Germinal center (tissue), 1 donor: ENCODE measurements at regions not wholly inside any gene's neighbourhood (a gene's known extent, or its start where the extent isn't known, plus 50 kb on each side); places are given as distances from the start of the nearest gene placed in this dataset.
A peak's percentile ranks its signal among the peaks of the same experiment; 100 is the strongest.

Source experiments
- DNase-seq: peaks from one replicate; pipeline ENCODE4 v3.0.0; 2012; ENCODE audit warnings: mixed read lengths, low spot score

GRCh38 chr10:21092683-21093524, 195.8 kb upstream of the NEBL start:
- no peak for DNase-seq

DNA sequence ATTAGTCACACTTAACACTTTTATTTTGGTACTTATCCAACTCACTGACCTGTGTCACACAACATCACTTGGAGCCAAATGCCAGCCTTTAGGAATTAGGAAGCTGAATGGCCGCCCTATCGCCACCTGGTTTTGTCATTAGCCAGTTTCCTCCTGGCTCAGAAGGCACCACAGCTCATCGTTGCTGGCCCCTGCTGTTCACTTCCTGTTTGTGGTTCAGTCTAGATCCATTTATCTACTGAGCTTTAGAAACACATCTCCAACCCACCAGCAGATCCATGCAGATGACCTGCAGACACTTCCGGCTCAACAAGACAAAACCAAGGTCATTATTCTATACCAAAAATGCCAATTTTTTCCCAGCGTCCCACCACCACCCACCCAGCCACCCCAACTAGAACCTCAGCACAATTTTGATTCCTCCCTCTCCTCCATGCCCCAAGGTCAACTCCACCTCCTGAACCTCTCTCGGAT, 193.5 kb upstream of the NEBL start:
- DNase-seq, result no peak

DNA sequence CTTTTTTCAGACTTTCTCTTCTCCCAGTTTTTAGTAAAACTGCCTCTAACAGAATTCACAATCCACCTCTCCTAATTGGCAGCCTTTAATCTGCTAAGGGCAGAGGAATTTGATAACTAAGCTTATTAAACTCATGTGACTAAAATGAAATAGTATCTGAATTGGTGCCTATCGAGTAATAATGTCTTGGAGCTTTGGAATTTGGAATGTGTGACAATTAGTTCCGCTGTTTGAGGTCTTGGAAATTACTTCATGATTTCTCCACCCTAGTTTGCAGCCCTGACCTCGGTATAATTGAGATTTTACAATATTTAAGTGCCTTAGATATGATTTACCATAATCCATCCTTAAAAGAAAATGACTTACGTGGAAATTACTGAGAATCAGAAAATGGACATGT, 190.4 kb upstream of the NEBL start:
- no peak for DNase-seq

- no peak for DNase-seq
Observed at GRCh38 chr10:21084700-21085099, 187.6 kb upstream of the NEBL start.

DNA sequence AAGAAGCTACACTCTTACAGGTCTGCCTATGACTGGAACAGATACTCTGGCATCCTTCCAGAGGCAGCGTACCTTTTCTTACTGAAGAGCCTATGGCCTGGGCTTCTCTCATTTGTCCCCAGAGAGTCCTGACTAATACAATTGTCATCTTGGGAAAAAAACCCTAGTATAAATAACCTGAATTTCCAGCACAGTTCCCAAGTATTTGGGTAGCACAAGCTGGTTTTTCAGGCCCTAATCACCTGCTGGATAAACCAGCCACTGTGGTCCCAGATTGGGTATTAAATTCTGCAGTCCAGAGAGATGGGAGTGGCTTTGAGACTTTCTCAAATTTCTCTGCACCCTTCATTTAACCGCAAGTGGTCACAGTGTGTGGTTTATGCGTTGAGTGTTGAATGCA, 186.8 kb upstream of the NEBL start:
- DNase-seq, result no peak

DNA sequence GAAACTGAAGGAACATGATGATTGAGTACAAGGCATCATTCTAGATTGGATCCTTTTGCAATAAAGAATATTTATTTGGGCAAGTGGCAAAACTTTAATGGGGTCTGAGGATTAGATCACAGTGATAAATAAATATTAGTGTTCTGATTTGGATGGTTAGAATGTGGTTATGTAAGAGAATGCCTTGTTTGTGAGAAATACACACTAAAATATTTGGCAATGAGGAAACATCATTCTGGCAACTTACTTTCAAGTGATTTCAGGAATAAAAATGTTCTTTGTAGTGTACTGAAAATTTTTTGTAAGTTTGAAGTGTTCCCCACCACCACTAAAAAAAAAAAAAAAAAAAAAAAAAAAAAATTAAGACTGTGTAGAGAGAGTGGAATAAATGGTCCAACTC, 185.1 kb upstream of the NEBL start:
- no peak for DNase-seq

- DNase-seq, result no peak
Observed at GRCh38 chr10:21080261-21080660, 183.2 kb upstream of the NEBL start.

DNA sequence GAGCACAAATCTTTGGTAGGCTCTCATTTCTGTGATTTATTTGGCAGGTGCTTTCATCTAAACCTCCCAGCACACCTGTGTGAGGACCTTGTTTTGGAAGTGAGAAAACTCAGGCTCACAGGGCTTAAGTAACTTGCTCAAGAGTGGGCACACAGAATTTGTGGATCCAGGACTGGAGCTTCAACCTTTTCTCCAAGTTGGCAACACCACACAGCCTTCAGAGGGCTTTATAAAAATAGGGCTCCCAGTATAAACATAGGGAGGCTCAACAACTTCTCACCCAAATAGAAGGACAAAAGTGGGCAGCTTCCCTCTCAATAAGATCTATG, 182.2 kb upstream of the NEBL start:
- DNase-seq, result no peak

- DNase-seq, result peak; percentile 4
Observed at GRCh38 chr10:21078410-21079329, 181.6 kb upstream of the NEBL start.

GRCh38 chr10:21077681-21078080, 180.6 kb upstream of the NEBL start:
- no peak for DNase-seq

DNA sequence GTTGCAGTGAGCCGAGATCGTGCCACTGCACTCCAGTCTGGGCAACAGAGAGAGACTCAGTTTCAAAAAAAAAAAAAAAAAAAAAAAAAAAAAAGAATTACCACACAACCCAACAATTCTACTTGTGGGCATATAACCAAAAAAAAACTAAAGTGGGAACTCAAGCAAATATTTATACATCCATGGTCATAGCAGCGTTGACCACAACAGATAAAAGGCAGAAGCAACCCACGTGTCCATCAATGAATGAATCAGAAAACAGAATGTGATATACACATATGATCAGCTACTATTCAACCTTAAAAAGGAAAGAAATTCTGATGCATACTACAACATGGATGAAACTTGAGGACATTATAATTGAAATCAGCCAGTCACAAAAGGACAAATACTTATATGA, 179.3 kb upstream of the NEBL start:
- DNase-seq, result no peak

DNA sequence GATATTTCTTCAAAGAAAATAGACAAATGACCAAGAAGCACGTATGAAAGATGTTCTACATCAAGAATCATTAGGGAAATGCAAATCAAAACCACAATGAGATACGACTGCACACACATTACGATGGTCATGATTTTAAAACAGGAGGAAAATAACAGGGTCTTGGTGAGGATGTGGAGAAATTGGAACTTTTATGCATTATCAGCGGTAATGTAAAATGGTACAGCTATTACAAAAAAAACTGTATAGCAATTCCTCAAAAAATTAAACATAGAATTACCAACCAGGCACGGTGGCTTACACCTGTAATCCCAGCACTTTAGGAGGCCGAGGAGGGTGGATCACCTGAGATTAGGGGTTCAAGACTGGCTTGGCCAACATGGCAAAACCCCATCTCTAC, 178.8 kb upstream of the NEBL start:
- no peak for DNase-seq

DNA sequence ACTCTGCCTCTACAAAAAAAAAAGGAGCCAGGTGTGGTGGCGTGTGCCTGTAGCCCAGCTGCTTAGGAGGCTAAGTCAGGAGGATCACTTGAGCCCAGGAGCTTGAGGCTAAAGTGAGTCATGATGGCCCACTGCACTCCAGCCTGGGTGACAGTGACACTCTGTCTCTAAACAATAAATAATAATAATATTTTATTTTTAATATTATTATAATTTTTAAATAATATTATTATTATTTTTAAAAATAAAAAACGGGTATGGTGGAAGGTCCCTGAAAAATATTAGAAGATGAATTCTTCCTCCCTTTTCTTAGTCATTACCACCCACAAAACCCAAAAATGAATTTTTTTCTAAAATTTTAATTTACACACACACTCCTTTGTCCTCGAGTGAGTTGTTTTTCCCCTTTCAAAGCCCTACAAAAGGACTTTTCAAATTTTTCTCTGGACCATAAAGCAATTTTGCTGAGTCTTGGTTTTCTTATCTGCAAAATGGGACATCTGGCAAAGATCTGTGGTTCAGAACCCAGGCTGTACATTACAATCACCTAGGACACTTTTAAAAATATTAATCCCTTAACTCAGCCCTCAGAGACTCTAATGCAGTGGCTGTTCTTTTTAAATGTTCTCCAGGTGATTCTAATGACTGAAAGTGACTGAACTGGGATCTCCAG, 174.0 kb upstream of the NEBL start:
- DNase-seq, result no peak

DNA sequence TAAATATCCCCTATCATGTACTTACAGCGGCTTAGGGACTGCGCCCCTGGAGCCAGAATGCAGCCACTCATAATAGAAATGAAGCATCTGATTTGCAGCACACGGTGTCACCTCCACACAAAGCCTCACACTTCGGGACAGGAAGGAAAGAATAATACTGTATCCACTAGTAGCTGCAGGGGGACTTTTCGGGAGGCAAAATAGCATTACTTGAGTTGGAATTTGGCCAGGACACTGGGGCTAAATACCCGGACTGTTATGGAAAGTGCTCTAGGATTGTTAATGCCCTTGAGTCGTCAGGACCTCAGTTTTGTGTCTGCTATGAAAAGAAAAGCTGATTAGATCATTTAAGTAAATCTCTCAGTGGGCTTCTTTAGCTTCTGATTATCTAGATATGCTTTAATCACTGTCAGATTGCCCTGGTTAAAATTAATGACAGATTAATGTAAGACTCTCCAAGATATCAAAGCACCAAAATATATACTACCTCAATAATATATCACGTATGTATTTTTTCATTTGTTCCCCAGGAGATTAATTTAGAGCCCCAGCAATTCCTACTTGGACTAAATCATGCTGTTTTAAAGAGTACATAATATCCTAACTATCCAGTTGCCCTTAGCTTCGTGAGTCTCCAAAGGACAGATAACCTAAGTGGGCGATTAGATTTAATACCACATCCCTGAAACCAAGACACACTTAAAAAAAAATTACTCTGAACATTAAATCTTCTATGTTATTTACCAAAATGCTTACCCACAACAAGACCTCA, 173.0 kb upstream of the NEBL start:
- DNase-seq, result no peak

DNA sequence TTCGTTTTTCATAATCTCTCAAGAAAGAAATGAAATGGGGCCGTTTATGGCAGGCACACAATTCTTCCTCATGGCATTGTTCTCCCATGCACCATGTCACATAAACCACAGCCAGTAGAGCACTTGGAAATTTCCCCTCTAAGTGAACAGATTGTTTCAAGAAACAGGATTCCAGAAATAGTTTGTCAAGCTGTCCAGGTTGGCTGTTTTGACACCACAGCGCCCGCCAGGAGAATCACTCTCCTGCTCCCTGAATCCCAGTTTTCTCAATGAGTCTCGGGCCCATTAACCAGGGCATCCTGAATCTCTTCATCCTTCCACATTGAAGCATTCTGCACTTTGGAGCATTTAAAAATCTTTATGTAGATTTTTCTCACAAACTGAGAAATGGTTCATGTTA, 172.2 kb upstream of the NEBL start:
- DNase-seq, result no peak

- DNase-seq, result no peak
Observed at GRCh38 chr10:21068026-21068656, 171.0 kb upstream of the NEBL start.

DNA sequence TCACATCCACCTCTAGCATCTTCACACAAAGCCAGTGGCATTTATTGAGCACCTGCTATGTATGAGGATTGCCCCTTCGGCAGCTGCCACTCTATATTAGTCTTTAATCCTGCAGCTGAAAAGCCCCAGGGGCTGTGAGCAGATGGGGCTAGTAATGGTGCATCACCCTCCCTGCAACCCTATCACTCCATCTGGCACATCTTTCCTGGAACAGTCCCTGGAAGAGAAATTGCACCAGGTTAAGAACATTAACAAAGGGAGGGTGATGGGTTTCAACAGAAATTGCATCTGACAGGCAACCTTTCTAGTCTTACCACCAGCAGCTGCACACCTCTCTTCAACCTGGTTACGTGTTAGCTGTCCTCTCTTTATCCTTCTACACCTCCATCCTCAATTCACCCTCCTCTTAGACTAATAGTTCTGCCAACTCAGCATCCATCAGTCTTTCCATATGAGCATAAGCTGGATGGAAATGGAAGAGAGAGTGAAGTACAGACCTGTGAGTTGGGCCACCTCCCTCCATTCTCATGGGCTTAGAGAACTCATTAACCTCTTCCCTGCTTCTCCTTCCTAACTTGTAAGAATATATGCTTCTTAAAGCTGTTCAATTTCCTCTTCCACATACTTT, 168.6 kb upstream of the NEBL start:
- no peak for DNase-seq

GRCh38 chr10:21061982-21062381, 164.9 kb upstream of the NEBL start:
- no peak for DNase-seq

- DNase-seq, result no peak
Observed at GRCh38 chr10:21061184-21061583, 164.1 kb upstream of the NEBL start.

DNA sequence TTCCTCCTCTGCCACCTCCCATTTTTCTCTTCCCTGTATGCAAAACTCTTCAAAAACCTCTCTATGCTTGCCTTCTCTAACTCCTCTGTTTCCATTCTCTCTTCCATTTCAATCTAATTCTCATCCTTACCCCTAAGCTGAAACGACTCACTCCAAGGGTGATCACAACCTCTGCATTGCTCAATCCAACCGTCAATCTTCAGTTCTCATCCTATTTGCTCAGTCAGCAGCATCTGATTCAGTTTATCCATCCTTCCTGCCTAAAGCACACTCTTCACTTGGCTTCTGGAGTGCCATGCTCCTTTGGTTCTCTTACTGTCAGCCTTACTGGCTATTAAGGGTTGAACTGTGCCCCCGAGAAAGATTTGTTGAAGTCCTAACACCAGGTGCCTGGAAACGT, 163.5 kb upstream of the NEBL start:
- no peak for DNase-seq

GRCh38 chr10:21057989-21058388, 160.9 kb upstream of the NEBL start:
- no peak for DNase-seq
